Left cardiac atrium (tissue), 4 donors: ENCODE measurements at regions not wholly inside any gene's neighbourhood (a gene's known extent, or its start where the extent isn't known, plus 50 kb on each side); places are given as distances from the start of the nearest gene placed in this dataset.

Experiments used
- ATAC-seq, 2 donors: fragments of 200-7000 bp; cut with Tn5 transposase; one replicate each; pipeline ENCODE4 v1.9.1; 2020; ENCODE audit warnings: mild to moderate bottlenecking in 2 of 2, moderate library complexity in 2 of 2
- DNase-seq: peaks from one replicate; pipeline ENCODE4 v3.0.0-alpha.2; 2020
- intact Hi-C, 2 donors: fragments of 100-400 bp; cut with DNase I; formaldehyde crosslinking; loops; one replicate each; pipeline versions ENCODE4 v1.14.1 to v1.15.1; 2022 to 2023
- donor health status: DM: no; HTN: yes; CAD: no.
- donor health status: DM: no; HTN: yes; CAD: no; lungs with severe emphysema.
- donor health status: DM: yes; HTN: yes; CAD: no.
- donor health status: Dilated cardiomyopathy.

DNA sequence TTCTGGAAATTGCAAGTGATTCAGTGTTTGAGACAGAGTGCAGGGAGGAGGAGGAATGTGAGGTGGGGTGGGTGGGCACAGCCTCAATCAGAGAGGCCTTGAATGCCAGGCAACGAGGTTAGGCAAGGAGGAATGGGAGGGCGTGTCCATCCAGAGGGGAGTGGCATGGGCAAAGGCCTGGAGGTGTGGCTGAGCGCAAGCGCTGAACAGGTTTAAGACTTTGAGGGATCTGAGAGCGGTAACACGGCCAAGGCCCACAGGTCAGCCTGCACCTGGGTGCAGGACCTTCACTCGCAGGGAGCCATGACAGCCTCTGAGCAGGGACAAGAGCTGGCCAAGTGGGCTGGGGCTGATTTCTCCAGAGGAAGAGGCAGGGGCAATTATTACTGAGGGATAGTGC lies 125.9 kb downstream of the TPRA1 start:
- intact Hi-C loops, result no loop called here
- DNase-seq (no peak), ATAC-seq (no peak)

DNA sequence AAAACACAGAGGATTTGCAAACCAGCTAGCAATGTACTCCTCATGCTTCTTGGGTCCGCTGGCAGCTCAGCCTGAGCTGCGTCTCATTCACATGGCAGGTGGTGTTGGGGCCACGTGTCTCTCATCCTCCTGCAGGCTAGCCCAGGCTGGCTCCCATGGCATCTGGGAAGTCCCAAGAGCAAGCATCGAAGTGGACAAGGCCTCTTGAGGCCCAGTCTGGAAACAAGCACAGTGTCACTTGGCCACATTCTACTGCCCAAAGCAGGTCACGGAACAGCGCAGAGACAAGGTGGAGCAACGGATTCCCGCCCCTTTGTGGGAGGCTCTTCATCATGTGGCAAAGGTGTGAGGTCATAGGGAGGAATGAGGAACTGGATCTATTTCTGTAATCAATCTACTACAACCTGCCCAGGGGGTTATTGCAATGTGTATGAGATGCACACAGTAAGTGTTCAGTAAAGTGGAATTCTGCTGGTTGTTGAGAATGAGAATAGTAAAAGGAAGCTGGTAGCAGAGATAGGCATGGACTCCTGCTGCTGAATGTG lies 128.3 kb downstream of the TPRA1 start:
- intact Hi-C loops, result no loop called here
- ATAC-seq (no peak), DNase-seq (no peak)

DNA sequence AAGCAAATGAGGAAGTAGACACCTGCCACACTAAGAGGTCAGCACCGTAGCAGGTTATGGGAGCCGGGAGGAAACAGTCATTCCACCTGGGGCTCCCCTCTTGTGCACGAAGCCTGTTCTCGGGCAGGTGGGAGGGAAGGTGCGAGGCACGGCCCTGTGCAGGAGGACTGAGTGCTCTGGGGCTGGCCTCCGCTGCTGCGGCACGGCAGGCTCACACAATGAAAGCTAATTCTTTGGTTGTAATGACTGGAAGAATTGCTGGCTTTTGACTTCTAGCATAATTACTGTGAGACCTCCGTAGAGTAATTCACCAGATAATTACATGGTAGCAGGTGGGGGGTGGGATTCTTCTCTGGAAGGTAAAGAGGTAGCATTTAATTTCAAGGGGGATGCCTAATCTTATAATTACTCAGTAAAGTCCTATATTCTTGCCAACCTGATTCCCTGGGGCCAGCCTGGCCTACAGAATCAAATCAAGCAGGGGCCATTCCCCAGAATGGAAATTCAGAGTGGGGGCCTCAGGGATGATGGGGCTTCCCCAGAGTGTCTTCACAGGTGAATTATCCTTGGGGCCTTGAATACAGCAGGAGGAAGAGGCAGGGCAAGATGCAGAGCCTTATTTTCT lies 129.1 kb downstream of the TPRA1 start:
- ATAC-seq, result no peak
- no peak for DNase-seq
- intact Hi-C loops, result no loop called here

DNA sequence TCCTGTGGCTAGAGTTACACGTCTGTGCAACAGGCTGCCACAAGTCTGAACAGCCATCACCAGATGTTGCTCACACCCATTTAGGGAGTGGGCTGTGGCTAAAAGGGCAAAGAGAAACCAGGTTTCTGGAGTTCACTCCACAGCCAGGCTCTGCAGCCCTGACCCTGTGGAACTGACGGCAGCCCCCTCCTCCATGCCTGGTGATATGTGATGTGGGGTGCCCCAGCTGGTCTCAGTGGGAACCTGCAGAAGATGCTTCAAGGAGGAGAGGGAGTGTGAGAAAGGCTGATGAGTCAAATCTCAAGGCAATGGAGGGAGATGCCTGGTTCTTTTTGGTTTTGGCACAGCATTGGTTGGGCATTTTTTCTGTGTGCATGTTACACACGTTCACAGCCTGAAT lies 130.6 kb downstream of the TPRA1 start:
- DNase-seq (peak; percentile 17), ATAC-seq (no peak)
- intact Hi-C loops, result loop anchor here (10.0 kb wide), 4 partner anchors 445 to 935 kb away; partner anchors contain the start of gene CHST13 (in 1 of the 2)

DNA sequence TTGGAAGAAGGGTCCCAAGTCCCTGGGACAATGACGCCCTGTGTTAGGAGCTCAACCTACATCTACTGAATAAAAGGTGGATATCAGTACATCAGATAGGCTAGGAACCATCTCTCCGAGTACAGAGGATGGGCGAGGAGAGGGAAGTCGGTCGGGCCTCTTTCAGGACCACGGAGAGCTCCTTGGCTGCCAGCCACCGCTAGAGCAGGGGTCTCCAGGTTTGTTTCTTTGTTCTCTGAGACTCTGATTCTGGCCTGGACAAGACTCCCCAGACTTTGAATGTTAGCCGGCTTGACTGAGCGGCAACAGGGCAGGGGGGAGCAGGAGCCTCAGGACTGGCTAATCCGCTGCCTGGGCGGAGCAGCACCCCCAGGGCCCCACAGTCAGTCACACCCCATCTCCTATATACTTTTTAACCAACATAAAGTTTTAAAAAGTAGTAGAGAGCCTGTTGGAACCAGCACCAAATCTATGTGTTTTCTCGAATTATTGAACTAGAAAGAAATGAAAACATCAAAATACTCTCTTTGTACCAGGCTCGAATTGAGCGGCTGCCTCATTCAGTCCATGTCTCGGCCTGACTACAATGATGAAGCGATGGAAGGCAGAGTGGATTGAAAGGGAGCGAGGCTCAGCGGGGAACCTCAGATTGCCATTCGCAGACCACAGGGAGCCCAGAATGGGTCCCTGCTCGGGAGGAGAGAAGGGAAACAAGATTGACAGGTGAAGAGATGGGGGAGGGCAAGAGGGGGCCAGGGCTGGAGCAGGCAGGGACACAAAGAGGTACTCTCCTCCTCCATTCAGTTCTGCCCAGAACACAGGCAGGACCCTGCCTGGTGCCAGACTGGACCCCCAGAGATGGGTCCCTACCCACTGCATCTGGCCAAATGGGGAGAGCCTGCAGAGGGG lies 131.6 kb downstream of the TPRA1 start:
- intact Hi-C loops, result loop anchor here (10.0 kb wide), 4 partner anchors 444 to 934 kb away; partner anchors contain the start of gene CHST13 (in 1 of the 2)
- DNase-seq, result peak; percentile 20
- no peak for ATAC-seq

DNA sequence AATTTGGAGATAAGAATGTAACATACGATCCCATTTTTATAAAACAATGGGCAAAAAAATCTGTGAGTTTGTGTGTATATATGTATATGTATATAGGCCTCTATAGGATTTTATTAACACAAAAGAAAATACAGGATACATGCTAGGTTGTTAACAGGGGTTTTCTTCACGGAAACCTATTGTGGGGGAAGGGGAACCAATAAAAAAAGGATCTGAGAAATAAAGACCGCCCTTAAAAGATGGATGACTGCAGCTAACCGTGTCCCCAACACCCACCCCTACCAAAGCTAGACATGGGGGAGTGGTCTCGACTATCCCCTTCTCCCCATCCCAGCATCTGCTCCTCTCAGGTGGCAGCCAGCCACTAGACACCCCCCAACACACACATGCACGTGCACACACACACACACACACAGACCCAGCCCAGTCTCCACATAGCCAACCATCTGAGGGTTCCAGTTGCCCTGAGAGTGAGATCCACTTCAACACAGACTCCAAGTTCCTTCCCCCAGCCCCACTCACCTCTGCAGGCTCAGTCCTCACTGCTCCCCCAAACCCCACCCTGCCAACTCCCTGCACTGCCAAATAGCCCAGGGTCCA lies 132.9 kb downstream of the TPRA1 start:
- DNase-seq (peak; percentile 8), ATAC-seq (no peak)
- intact Hi-C loops, result loop anchor here (10.0 kb wide), 4 partner anchors 443 to 933 kb away; partner anchors contain the start of gene CHST13 (in 1 of the 2)

DNA sequence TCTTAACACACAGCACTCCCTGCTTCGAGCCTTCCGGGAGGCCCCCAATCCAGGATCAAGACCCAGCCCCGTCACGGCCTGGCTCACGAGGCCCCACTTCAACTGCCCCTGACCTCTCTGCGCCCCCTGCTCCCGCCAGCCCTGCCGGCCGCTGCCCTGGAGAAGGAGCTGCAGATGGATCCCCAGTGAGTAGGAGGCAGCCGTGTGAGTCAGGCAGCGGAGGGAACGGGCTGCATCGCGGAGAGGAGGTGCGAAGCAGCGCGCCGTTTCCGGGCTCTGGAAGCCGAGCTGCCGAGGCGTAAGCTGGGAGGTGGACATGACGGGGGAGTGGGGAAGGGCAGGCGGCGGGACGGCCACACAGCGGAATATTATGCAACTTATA lies 133.4 kb downstream of the TPRA1 start:
- ATAC-seq, result peak in 1 of 2 donors; percentile 79
- intact Hi-C loops, result loop anchor here (10.0 kb wide), 4 partner anchors 442 to 932 kb away; partner anchors contain the start of gene CHST13 (in 1 of the 2)
- DNase-seq, result peak; percentile 41

DNA sequence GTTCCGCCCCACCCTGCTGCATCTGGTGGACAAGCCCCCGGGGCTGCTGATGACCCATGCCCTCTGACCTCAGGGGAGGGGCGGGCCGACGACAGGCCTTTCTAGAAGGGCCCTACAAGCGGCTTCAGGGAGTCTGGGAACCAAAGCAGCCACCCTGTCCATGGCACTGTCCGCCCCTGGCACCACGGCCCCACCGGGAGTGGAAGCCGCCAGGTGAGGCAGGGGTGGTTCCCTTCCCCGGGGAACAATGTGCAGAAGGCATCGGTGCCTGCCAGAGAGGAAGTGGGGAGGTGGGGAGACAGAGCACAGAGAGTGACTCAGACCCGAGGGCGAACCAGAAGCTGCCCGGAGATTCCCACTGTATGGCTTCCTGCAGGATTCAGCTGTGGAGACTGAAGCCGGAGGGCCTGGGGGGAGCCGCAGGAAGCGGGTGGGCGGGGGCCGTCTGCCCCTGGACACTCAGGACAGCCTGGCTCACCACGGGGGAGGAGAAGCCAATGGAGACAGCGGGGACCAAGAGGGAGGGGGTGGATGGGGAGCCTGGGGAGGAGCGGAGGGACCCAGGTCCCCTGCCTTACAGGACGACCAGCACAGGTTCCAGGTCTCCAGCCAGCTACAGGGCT lies 134.0 kb downstream of the TPRA1 start:
- intact Hi-C loops, result loop anchor here (10.0 kb wide), 4 partner anchors 442 to 932 kb away; partner anchors contain the start of gene CHST13 (in 1 of the 2)
- ATAC-seq (peak in 1 of 2 donors; percentile 73), DNase-seq (peak; percentile 22)

DNA sequence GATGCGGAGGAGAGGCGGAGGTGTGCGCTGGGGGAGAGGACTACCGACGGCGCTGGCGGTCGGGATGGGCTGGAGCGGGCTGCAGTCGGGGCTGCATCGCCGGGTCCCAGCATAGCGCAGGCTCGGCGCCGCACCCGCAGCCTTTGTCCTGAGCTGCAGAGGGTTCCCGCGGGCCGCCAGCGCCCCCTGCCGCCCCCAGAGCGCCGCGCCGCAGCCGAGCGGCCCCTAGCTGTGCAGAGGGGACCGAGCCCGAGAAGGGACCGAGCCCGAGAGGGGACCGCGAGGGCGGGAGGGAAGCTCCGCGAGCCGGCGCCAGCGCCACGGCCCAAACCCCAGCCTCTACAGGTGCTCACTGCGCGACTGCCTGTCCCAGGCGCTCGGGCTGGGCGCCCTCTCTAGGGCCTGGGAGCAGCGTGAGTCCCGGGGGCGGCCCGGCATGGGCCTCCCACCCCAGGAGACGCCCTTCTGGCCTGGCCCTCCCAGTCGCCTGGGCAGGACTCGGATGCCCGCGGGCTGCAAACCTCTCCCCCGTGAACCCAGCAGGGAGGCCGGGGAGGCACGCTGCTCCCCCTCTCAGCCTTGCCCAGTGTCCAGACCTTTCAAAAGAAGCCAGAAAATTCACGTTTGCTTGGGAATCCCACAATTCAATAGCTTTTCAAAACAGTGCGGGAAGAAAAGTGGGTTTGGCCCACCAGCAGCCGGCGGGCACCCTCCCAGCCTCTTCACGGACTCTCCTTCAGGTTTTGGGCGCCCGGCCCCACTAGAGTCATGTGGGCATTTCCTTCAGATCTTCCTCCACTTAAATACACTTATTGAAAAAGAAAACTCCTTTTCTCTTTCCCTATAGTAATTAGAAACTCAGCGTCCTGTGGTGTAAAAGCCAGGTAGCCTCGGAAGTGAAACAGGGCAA lies 134.7 kb downstream of the TPRA1 start:
- peak; percentile 72 for DNase-seq
- ATAC-seq, result peak; percentile 92 to 93
- intact Hi-C loops, result loop anchor here (2.0 to 10.0 kb wide), 5 partner anchors 441 to 931 kb away; partner anchors contain the start of gene CHST13 (in 1 of the 2)

DNA sequence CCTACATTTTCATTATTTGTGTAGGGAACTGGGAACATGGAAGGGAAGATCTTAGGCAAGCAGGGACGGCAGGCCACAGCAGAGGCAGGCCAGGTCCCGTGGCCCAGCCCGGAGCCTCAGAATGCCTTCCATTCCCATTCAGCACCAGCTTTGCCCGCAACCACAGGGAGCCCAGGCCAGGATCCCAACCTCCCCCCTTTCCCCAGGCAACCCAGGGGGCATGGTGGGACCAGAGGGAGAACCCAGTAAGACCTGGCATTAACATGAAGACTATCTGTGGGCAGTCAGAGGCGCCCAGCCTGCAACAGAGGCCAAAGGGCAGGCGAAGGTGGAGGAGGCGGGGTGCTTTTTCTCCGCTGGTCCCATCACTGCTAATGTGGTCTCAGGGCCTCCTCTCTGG lies 135.6 kb downstream of the TPRA1 start:
- ATAC-seq (no peak), DNase-seq (peak; percentile 6)
- intact Hi-C loops, result loop anchor here (2.0 to 10.0 kb wide), 5 partner anchors 440 to 930 kb away; partner anchors contain the start of gene CHST13 (in 1 of the 2)

DNA sequence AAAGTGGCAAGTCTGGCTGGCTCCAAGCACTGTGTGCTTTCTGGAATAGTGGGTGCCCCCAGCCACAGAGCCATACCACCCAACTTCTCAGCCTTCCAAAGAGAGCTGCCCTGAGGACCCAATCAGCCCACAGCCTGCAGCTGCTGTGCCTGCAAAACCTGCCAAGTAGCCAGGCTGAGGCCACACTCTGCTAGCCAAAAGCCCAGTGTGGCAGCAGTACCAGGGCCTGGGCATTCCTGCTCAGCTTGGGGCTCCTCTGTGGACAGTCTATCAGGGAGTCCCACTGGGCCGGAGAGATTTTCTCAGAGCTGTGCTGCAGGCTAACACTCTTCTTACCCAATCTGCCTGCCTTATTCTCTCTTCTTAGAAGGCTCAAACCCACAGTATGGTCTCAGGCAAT lies 136.5 kb downstream of the TPRA1 start:
- DNase-seq, result peak; percentile 12
- intact Hi-C loops, result loop anchor here (2.0 to 10.0 kb wide), 5 partner anchors 439 to 929 kb away; partner anchors contain the start of gene CHST13 (in 1 of the 2)
- ATAC-seq, result no peak

DNA sequence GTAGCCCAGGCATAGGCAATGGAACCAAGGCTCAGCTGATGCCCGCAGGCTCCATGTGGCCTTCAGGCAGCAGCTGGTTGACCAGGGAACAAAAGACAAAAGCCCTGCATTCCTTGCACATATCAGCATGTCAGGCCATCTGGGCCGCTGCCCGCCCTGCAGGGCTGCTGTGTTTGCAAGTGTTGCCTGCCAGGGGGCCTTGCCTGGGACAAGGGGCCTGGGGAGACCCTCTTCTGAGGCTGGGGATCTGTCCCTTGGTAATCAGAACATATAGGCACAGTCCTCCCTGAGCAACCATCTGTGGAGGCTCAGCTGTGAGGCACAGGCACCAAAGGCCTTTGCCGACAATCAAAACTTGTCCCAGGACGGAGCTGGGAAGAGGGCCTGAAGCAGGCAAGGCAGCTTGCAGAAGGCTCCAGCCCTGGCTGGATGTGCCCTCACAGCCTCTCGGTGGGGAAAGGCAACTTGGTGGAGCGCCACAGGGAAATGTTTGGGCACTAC lies 138.2 kb downstream of the TPRA1 start:
- DNase-seq (peak; percentile 1), ATAC-seq (no peak)
- intact Hi-C loops, result loop anchor here (10.0 kb wide), 4 partner anchors 438 to 928 kb away; partner anchors contain the start of gene CHST13 (in 1 of the 2)

DNA sequence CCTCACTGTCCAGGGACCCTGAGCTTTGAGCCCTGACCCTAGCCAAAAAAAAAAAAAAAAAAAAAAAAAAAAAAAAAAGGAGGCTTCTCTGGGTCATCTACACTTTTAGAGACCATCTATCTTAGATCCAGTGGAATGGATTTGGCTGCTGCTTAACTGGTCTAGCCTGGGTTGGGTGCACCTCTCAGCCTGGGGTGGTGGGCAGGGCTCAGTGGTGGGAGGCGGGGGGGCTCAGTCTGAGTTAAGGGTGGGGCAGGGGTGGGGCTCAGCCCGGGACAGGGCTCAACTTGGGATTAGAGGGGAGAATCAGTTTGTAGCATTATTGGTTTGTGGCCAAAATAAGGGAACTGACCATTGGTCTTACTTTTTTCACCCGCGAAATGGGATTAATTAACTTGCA lies 139.2 kb downstream of the TPRA1 start:
- peak; percentile 2 for DNase-seq
- ATAC-seq, result no peak
- intact Hi-C loops, result loop anchor here (10.0 kb wide), 4 partner anchors 437 to 927 kb away; partner anchors contain the start of gene CHST13 (in 1 of the 2)

DNA sequence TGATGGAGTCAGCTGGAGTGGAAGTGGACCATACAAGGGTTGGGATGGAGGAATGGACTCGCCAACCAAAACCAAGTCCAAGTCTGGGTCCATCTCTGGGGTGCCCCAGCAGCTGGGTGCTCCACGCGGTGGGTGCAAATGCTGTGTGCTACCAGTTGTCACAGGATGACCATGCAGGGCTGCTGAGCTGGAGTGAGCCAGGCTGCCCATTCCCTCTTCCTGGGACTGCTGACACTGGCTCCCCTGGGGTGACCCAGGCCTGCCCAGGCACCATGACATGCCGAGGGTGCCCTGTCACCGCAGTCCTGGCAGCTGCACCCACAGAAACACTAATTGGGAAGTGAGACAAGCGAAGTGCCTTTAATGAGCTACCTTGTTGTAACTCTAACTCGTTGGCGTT lies 140.2 kb downstream of the TPRA1 start:
- intact Hi-C loops, result loop anchor here (10.0 kb wide), 4 partner anchors 436 to 926 kb away; partner anchors contain the start of gene CHST13 (in 1 of the 2)
- no peak for ATAC-seq
- DNase-seq, result peak; percentile 5

DNA sequence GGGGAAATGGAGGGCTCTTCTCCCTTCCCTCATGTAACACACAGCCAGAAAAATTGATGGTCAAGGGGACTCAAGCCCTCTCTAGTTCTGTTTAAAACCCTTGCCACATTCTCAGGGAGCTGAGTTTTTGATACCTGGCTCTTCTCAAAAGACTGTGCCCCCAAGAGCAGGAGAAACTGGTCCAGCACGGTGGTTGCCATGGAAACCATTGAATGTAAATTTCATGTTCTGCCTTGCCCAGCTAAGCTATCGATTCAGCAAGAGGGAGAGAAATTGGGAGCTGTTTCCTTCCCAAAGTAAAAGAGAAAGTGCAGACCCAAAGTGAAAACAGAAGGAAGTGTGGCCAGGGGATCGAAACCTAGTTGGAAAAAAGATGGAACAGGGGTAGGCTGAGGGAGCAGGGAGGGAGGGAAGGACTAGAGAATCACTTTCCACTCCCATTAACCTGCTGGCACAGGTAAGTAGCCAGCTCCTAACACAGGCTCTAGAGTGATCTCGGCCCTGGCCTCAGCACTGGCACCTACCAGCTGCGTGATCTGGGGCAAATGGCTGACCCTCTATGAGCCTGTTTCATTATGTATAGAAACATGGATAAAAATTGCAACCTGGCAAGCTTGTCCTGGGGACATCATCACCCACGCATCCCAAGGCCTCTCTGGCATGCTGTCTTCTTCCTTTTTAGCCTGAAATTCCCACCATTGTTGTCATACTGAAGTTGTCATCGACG lies 140.9 kb downstream of the TPRA1 start:
- ATAC-seq (no peak), DNase-seq (peak; percentile 1)
- intact Hi-C loops, result loop anchor here (10.0 kb wide), 4 partner anchors 435 to 925 kb away; partner anchors contain the start of gene CHST13 (in 1 of the 2)

DNA sequence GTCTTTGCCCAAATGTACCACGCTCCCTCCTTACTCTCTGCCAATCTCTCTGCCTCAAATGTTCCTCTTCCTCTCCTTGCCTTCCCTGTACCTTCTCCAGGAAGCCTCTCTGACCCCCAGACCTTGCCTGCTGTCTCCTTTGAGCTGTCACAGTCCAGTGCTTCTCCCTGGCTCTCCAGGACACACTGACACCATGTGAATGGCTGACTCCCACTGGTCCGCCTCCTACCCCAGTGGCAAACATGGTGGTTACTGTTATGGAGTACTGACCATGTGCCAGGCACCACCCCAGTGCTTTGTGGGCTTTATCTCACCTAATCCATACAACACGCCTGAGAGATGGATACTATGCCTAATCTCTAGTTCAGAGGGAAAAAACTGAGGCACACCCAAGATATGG lies 141.9 kb downstream of the TPRA1 start:
- DNase-seq, result no peak
- intact Hi-C loops, result no loop called here
- no peak for ATAC-seq
